Nephron progenitor cell (in vitro differentiated cells): ENCODE measurements at regions not wholly inside any gene's neighbourhood (a gene's known extent, or its start where the extent isn't known, plus 50 kb on each side); places are given as distances from the start of the nearest gene placed in this dataset.

Experiments used
- DNase-seq: peaks from one replicate; pipeline ENCODE4 v3.0.0; 2021
- H3K27ac Mint-ChIP-seq: 2 replicates; pipeline ENCODE4 v1.8.0; 2021; ENCODE audit warnings: mild to moderate bottlenecking, moderate library complexity, mixed read lengths
- H3K27me3 Mint-ChIP-seq: 2 replicates; pipeline ENCODE4 v1.8.0; 2021; ENCODE audit warnings: mild to moderate bottlenecking, low read depth, mixed read lengths; ENCODE audit not compliant: poor library complexity
- H3K36me3 Mint-ChIP-seq: 2 replicates; pipeline ENCODE4 v1.8.0; 2021; ENCODE audit warnings: low read depth, mixed read lengths
- H3K4me1 Mint-ChIP-seq: 2 replicates; pipeline ENCODE4 v1.8.0; 2021; ENCODE audit warnings: mixed read lengths
- H3K4me3 Mint-ChIP-seq: 2 replicates; pipeline ENCODE4 v1.8.0; 2021; ENCODE audit warnings: mild to moderate bottlenecking, moderate library complexity, mixed read lengths
- H3K9me3 Mint-ChIP-seq: 2 replicates; pipeline ENCODE4 v1.8.0; 2021; ENCODE audit warnings: mild to moderate bottlenecking, moderate library complexity, mixed read lengths
- CTCF ChIP-seq: fragments of 200-600 bp; sonication (generic); IDR thresholded peaks from 2 replicates; pipeline ENCODE4 v1.5.0; 2021; ENCODE audit warnings: antibody characterized with exemption

GRCh38 chr11:128206461-128206860, 380.9 kb downstream of the ETS1 start:
- H3K27me3 Mint-ChIP-seq = no peaks in the 10 kb centered on the region
- H3K4me3 Mint-ChIP-seq = no peak overlapping the region
- no peak for DNase-seq
- no peak for TF ChIP-seq CTCF
- peaks cover 33% of the 10 kb centered on the region for H3K4me1 Mint-ChIP-seq
- H3K27ac Mint-ChIP-seq = no peak overlapping the region
- peaks cover 18% of the 10 kb centered on the region for H3K9me3 Mint-ChIP-seq
- peaks cover 8% of the 10 kb centered on the region for H3K36me3 Mint-ChIP-seq

- no peak overlapping the region for H3K27ac Mint-ChIP-seq
- no peak overlapping the region for H3K4me3 Mint-ChIP-seq
- DNase-seq = no peak
- peaks cover 8% of the 10 kb centered on the region for H3K36me3 Mint-ChIP-seq
- H3K27me3 Mint-ChIP-seq = no peaks in the 10 kb centered on the region
- TF ChIP-seq CTCF = no peak
- H3K4me1 Mint-ChIP-seq = peaks cover 27% of the 10 kb centered on the region
- H3K9me3 Mint-ChIP-seq = peaks cover 18% of the 10 kb centered on the region
Observed at GRCh38 chr11:128205796-128206195, 381.6 kb downstream of the ETS1 start.

- no peak overlapping the region for H3K27ac Mint-ChIP-seq
- no peak for DNase-seq
- no peak overlapping the region for H3K4me3 Mint-ChIP-seq
- peaks cover 18% of the 10 kb centered on the region for H3K4me1 Mint-ChIP-seq
- peaks cover 4% of the 10 kb centered on the region for H3K27me3 Mint-ChIP-seq
- peaks cover 18% of the 10 kb centered on the region for H3K9me3 Mint-ChIP-seq
- TF ChIP-seq CTCF = no peak
- peaks cover 8% of the 10 kb centered on the region for H3K36me3 Mint-ChIP-seq
Observed at GRCh38 chr11:128204898-128205297, 382.5 kb downstream of the ETS1 start.

GRCh38 chr11:128201801-128202200, 385.6 kb downstream of the ETS1 start:
- Mint-ChIP-seq H3K27ac (no peak overlapping the region), H3K4me1 (peaks cover 4% of the 10 kb centered on the region), H3K36me3 (peaks cover 3% of the 10 kb centered on the region), H3K27me3 (peaks cover 4% of the 10 kb centered on the region), H3K9me3 (peaks cover 7% of the 10 kb centered on the region), H3K4me3 (no peak overlapping the region)
- DNase-seq = no peak
- TF ChIP-seq CTCF = no peak

GRCh38 chr11:128201009-128201408, 386.3 kb downstream of the ETS1 start:
- Mint-ChIP-seq H3K36me3 (no peaks in the 10 kb centered on the region), H3K4me1 (peaks cover 4% of the 10 kb centered on the region), H3K27ac (no peak overlapping the region), H3K4me3 (no peak overlapping the region), H3K27me3 (peaks cover 4% of the 10 kb centered on the region), H3K9me3 (peaks cover 1% of the 10 kb centered on the region)
- DNase-seq = no peak
- TF ChIP-seq CTCF = no peak

- H3K27ac Mint-ChIP-seq = no peak overlapping the region
- H3K4me1 Mint-ChIP-seq = peaks cover 9% of the 10 kb centered on the region
- no peaks in the 10 kb centered on the region for H3K9me3 Mint-ChIP-seq
- no peak for DNase-seq
- no peaks in the 10 kb centered on the region for H3K36me3 Mint-ChIP-seq
- no peak overlapping the region for H3K4me3 Mint-ChIP-seq
- no peak for TF ChIP-seq CTCF
- H3K27me3 Mint-ChIP-seq = peaks cover 4% of the 10 kb centered on the region
Observed at GRCh38 chr11:128200467-128200866, 386.9 kb downstream of the ETS1 start.
